Vagina (tissue), 2 donors: ENCODE measurements at regions not wholly inside any gene's neighbourhood (a gene's known extent, or its start where the extent isn't known, plus 50 kb on each side); places are given as distances from the start of the nearest gene placed in this dataset.

Experiments used
- CTCF ChIP-seq, 3 experiments: fragments of 450-650 bp in 2 of 3; fragments of 200-600 bp in 1 of 3; sonication (generic) in 1 of 3; IDR thresholded peaks; one replicate each; pipeline ENCODE4 v1.5.1; 2017 to 2019; ENCODE audit warnings: antibody characterized with exemption in 3 of 3, mild to moderate bottlenecking in 2 of 3, moderate library complexity in 2 of 3
- POLR2A ChIP-seq, 2 donors: fragments of 450-650 bp; IDR thresholded peaks; one replicate each; pipeline ENCODE4 v1.6.1; 2017; ENCODE audit warnings: antibody characterized with exemption in 2 of 2, mild to moderate bottlenecking in 2 of 2, moderate library complexity in 2 of 2

DNA sequence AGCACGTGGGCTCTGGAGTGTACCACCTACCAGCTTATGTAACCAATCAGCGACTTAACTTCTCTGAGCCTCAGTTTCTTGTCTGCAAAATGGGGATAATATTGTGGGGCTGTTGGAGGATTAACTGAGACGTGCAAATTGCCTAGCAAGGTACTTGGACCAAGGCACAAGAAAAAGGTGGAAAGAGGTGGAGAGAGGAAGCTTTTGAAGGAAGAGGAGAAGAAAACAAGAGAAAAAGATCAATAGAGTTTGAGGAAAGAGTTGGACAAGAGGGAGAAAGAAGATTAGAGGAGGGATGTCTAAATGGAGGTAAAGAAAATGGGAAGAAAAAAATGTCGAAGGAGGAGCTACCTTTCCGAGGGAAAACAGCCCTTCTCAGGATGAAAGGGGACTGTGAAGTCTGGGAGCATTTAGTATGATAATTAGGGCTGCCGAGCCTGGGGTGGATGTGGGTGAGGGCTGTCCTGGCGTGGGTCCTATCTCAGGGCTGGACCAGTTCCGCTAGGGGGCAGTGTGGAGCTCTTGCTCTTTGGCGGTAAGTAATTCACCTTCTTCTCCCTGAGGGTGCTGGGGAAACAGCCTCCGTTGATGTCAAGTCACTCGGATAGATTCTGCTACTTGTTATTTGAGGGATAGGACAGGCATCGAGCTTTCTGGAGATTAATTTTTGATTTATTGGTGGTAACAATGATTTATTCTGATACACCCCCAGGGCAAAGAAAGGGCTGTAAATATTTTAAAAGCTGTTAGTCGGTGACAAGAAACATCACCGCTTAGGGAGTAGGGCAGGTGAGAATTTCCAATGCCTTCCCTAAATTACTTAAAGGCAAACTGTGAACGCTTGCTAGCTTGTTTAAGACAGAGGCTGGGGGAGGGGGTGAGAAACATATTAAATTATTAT, 79.0 kb upstream of the NFASC start:
- TF ChIP-seq CTCF (IDR thresholded peaks at IDR 0.05): peak in 2 of 3 experiments; percentile 31 to 38
- no peak for TF ChIP-seq POLR2A (IDR thresholded peaks at IDR 0.05)
